DND-41 (cell line): ENCODE measurements at regions not wholly inside any gene's neighbourhood (a gene's known extent, or its start where the extent isn't known, plus 50 kb on each side); places are given as distances from the start of the nearest gene placed in this dataset.

ENCODE experiments used
- ATAC-seq: fragments of 200-7000 bp; cut with Tn5 transposase; 3 replicates; pipeline ENCODE4 v1.9.1; 2021; ENCODE audit warnings: low read depth; ENCODE audit not compliant: insufficient read depth
- DNase-seq: peaks from one replicate; pipeline ENCODE4 v3.0.0-alpha.2; 2020
- H2AFZ ChIP-seq: 2 replicates; pipeline ENCODE4 v1.6.0; 2012; ENCODE audit warnings: low read depth, low read length
- H3K27ac ChIP-seq: 2 replicates; pipeline ENCODE4 v1.5.1; 2012; ENCODE audit warnings: low read length, inconsistent platforms
- H3K27me3 ChIP-seq: fragments of 200-600 bp; sonication (generic); 2 replicates; pipeline ENCODE4 v1.6.0; 2012; ENCODE audit warnings: low read length, mild to moderate bottlenecking, inconsistent platforms; ENCODE audit not compliant: insufficient read depth, poor library complexity
- H3K36me3 ChIP-seq: 2 replicates; pipeline ENCODE4 v1.5.1; 2012; ENCODE audit warnings: low read length, inconsistent platforms; ENCODE audit not compliant: insufficient read depth
- H3K4me1 ChIP-seq: 2 replicates; pipeline ENCODE4 v1.5.1; 2012; ENCODE audit warnings: mild to moderate bottlenecking, low read length; ENCODE audit not compliant: insufficient read depth
- H3K4me2 ChIP-seq: 2 replicates; pipeline ENCODE4 v1.6.0; 2012; ENCODE audit warnings: mild to moderate bottlenecking, moderate library complexity, low read length, inconsistent platforms; ENCODE audit not compliant: insufficient read depth
- H3K4me3 ChIP-seq, 2 experiments: fragments of 200-600 bp in 1 of 2; shearing (Covaris generic) in 1 of 2; 2 replicates each; pipeline ENCODE4 v1.5.1; 2012 to 2016; ENCODE audit warnings: inconsistent platforms in 2 of 2, low read length in 2 of 2, mild to moderate bottlenecking in 2 of 2, low read depth in 1 of 2, moderate library complexity in 1 of 2
- H3K79me2 ChIP-seq: 2 replicates; pipeline ENCODE4 v1.6.0; 2012; ENCODE audit warnings: low read length, inconsistent platforms; ENCODE audit not compliant: insufficient read depth
- H3K9ac ChIP-seq: 2 replicates; pipeline ENCODE4 v1.6.0; 2012; ENCODE audit warnings: low read depth, mild to moderate bottlenecking, inconsistent platforms, low read length, moderate library complexity
- H3K9me3 ChIP-seq: 2 replicates; pipeline ENCODE4 v1.5.1; 2012; ENCODE audit warnings: low read length, moderate library complexity, mild to moderate bottlenecking, inconsistent platforms; ENCODE audit not compliant: insufficient read depth, severe bottlenecking
- H4K20me1 ChIP-seq: 2 replicates; pipeline ENCODE4 v1.6.0; 2012; ENCODE audit warnings: low read length; ENCODE audit not compliant: insufficient read depth
- EZH2 ChIP-seq: IDR thresholded peaks from 3 replicates; pipeline ENCODE4 v1.6.1; 2012; ENCODE audit warnings: borderline replicate concordance, low read depth, mild to moderate bottlenecking, moderate library complexity, low read length, inconsistent platforms; ENCODE audit not compliant: severe bottlenecking
- TF ChIP-seq, protein P1 (sequence below): IDR thresholded peaks from 2 replicates; pipeline ENCODE4 v1.5.1; 2012; ENCODE audit warnings: borderline replicate concordance, low read length, moderate library complexity, mild to moderate bottlenecking; ENCODE audit not compliant: poor library complexity, severe bottlenecking; ENCODE audit errors: extremely low read depth

DNA sequence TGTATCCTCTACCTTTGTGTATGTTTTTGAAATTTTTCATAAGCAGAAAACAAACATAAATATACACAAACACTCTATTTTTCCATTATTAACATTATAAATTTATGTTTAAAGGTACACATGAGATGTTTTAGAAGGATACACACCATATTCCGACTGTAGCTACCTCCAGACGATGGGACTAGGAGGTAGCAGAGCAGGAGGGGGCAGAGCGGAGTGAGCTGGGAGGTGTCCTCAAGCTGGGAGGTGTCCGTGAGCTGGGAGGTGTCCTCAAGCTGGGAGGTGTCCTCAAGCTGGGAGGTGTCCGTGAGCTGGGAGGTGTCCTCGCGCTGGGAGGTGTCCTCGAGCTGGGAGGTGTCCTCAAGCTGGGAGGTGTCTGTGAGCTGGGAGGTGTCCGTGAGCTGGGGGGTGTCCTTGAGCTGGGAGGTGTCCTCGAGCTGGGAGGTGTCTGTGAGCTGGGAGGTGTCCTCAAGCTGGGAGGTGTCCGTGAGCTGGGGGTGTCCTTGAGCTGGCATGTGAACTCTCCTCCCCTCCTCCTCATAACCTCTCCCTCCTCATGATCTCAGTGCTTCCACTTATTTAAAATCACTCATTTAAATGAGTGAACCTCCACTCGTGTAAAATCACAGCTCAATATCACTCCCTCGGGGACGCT lies 346.9 kb upstream of the SFSWAP start:
- Histone ChIP-seq H3K9me3 (no peaks in the 10 kb centered on the region), H3K27ac (no peak overlapping the region), H4K20me1 (0 out of 2 replicates have a peak, but pooled peaks cover 2% of the 10 kb centered on the region), H3K4me1 (no peaks in the 10 kb centered on the region), H2AFZ (no peak overlapping the region), H3K4me3 (no peak overlapping the region), H3K36me3 (no peaks in the 10 kb centered on the region), H3K27me3 (no peaks in the 10 kb centered on the region), H3K9ac (no peak overlapping the region), H3K4me2 (no peak overlapping the region), H3K79me2 (no peaks in the 10 kb centered on the region)
- TF ChIP-seq EZH2: no peak
- TF ChIP-seq, protein P1, sequence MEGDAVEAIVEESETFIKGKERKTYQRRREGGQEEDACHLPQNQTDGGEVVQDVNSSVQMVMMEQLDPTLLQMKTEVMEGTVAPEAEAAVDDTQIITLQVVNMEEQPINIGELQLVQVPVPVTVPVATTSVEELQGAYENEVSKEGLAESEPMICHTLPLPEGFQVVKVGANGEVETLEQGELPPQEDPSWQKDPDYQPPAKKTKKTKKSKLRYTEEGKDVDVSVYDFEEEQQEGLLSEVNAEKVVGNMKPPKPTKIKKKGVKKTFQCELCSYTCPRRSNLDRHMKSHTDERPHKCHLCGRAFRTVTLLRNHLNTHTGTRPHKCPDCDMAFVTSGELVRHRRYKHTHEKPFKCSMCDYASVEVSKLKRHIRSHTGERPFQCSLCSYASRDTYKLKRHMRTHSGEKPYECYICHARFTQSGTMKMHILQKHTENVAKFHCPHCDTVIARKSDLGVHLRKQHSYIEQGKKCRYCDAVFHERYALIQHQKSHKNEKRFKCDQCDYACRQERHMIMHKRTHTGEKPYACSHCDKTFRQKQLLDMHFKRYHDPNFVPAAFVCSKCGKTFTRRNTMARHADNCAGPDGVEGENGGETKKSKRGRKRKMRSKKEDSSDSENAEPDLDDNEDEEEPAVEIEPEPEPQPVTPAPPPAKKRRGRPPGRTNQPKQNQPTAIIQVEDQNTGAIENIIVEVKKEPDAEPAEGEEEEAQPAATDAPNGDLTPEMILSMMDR: no peak
- DNase-seq (no peak), ATAC-seq (no peak)

DNA sequence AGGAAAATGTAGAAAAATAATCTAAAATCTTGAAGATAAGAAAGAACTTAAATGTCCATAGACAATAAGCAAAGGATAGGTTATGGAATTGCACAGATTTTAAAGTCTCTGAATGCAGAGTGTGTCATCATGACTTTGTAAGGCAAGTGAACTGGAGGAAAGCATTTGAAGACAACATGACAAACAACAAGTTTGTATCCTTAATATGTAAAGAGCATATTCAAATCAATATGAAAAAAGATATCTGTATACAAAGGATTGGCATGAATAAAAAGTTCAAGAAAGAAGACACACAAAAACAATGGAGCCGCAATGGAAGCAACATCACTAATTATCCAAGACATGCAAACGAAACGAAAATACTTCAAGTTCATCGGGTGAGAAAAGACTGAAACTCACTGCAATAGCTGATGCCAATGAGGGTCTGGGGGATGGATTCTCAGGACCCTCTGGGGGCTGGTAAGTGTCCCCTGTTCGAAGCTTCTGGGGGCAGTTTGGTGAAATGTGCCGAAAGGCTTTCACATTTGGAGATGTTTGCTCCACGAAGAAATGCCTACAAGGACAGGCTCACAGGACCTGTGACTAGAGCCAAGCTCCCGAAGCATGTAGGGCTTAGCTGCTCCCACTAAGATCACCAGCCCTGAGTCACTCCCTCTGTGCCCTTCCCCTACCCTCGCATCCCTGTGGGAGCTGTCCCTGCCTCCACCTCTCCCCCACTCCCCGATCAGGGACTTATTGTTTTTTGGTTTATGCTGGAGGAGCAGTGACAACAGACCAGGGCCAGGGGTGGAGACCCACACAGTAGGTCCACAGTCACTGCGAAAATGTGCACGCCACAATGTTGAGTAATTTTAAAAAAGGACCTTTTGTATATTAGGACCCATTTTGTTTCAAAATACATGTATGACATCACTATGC lies 345.7 kb upstream of the SFSWAP start:
- Histone ChIP-seq H3K9ac (no peak overlapping the region), H3K79me2 (no peaks in the 10 kb centered on the region), H3K27me3 (no peaks in the 10 kb centered on the region), H3K4me3 (no peak overlapping the region), H3K4me2 (no peak overlapping the region), H3K4me1 (no peaks in the 10 kb centered on the region), H4K20me1 (0 out of 2 replicates have a peak, but pooled peaks cover 2% of the 10 kb centered on the region), H3K27ac (no peak overlapping the region), H3K36me3 (no peaks in the 10 kb centered on the region), H2AFZ (no peak overlapping the region), H3K9me3 (no peaks in the 10 kb centered on the region)
- TF ChIP-seq EZH2: no peak
- TF ChIP-seq, protein P1: no peak
- no peak for ATAC-seq
- DNase-seq: no peak

DNA sequence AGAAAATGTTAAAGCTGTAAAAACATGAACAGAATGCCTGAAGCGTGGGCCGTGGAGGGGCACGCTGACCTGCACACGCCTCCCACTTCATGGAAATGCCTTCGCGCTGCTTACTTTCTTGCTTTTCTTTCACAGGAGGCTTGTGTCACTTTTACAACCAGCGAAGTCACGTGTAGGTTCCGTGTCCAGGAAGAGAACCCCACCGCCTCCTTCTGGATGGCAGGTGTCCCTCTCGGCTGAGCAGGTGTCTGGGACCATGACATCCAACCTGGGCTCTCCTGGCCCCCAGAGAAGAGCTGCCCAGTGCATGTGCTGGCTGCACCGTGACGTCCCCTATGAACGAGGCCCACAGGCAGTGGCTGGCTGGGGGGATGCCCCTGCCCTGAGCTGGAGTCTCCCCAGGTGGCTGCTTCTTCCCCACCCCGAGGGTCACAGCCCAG lies 345.0 kb upstream of the SFSWAP start:
- H3K27me3 ChIP-seq: no peaks in the 10 kb centered on the region
- H3K79me2 ChIP-seq: no peaks in the 10 kb centered on the region
- DNase-seq (no peak), ATAC-seq (no peak)
- H4K20me1 ChIP-seq: 0 out of 2 replicates have a peak, but pooled peaks cover 2% of the 10 kb centered on the region
- TF ChIP-seq, protein P1: no peak
- TF ChIP-seq EZH2: no peak
- no peaks in the 10 kb centered on the region for H3K4me1 ChIP-seq
- H3K4me3 ChIP-seq: no peak overlapping the region
- H3K9me3 ChIP-seq: no peaks in the 10 kb centered on the region
- no peak overlapping the region for H3K9ac ChIP-seq
- H3K36me3 ChIP-seq: no peaks in the 10 kb centered on the region
- no peak overlapping the region for H3K27ac ChIP-seq
- H2AFZ ChIP-seq: no peak overlapping the region
- no peak overlapping the region for H3K4me2 ChIP-seq
